ENCODE measurements at regions not wholly inside any gene's neighbourhood (a gene's known extent, or its start where the extent isn't known, plus 50 kb on each side); places are given as distances from the start of the nearest gene placed in this dataset.

- H3K27ac Mint-ChIP-seq = no peak overlapping the region
- no peaks in the 10 kb centered on the region for H3K4me1 Mint-ChIP-seq (ENCODE audit: unreplicated experiment)
- no peaks in the 10 kb centered on the region for H3K9me3 Mint-ChIP-seq
- H3K4me3 Mint-ChIP-seq = no peak overlapping the region
- no peaks in the 10 kb centered on the region for H3K36me3 Mint-ChIP-seq
- TF ChIP-seq CTCF (conservative IDR thresholded peaks at IDR 0.05) = no peak
- H3K27me3 Mint-ChIP-seq = no peaks in the 10 kb centered on the region
- no peak for DNase-seq (ENCODE audit: extremely low spot score, unreplicated experiment)
Measured at GRCh38 chr6:116982401-116982800, 105.4 kb downstream of the RFX6 start.

DNA sequence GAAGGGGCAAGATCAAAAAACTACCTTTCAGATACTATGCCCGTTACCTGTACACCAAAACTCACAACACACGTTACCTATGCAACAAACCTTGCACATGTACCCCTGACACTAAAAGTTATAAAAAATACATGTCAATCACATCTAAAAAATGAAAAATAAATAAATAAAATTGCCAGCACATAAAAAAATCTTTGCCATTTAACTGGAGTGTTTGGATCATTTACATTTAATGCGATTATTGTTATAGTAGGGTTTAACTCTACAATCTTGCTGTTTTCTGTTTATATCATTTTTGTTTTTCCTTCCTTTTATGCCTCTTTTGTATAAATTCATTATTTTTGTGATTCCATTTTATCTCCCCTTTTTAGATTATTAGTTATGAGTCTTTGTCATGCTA is 106.3 kb downstream of the RFX6 start:
- no peaks in the 10 kb centered on the region for H3K36me3 Mint-ChIP-seq
- no peaks in the 10 kb centered on the region for H3K9me3 Mint-ChIP-seq
- H3K4me3 Mint-ChIP-seq = no peak overlapping the region
- H3K27me3 Mint-ChIP-seq = no peaks in the 10 kb centered on the region
- no peak for TF ChIP-seq CTCF (conservative IDR thresholded peaks at IDR 0.05)
- H3K27ac Mint-ChIP-seq = no peak overlapping the region
- DNase-seq (ENCODE audit: extremely low spot score, unreplicated experiment) = no peak
- no peaks in the 10 kb centered on the region for H3K4me1 Mint-ChIP-seq (ENCODE audit: unreplicated experiment)

GRCh38 chr6:116986819-116987218 is 109.8 kb downstream of the RFX6 start:
- TF ChIP-seq CTCF (conservative IDR thresholded peaks at IDR 0.05) = no peak
- H3K9me3 Mint-ChIP-seq = no peaks in the 10 kb centered on the region
- H3K27ac Mint-ChIP-seq = no peak overlapping the region
- H3K4me1 Mint-ChIP-seq (ENCODE audit: unreplicated experiment) = no peaks in the 10 kb centered on the region
- H3K36me3 Mint-ChIP-seq = no peaks in the 10 kb centered on the region
- no peaks in the 10 kb centered on the region for H3K27me3 Mint-ChIP-seq
- no peak overlapping the region for H3K4me3 Mint-ChIP-seq
- DNase-seq (ENCODE audit: extremely low spot score, unreplicated experiment) = no peak

DNA sequence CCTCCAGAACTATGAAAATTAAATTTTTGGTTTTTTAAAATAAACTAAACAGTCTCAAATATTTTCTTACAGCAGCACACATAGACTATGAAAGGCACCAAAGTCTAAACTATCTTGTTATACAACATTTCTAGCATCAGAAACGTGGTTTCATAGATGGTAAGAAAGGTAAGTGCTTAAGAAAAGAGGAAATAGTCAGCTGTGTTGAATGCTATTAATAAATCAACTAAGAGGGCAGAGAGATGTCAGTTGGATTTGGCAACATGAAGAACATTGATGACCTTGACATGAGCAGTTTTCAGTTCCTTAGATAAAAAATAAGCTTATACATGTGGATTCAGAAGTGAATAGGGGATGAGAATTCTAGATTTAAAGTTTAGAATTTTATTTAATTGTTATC is 113.6 kb downstream of the RFX6 start:
- no peak for DNase-seq (ENCODE audit: extremely low spot score, unreplicated experiment)
- no peaks in the 10 kb centered on the region for H3K27me3 Mint-ChIP-seq
- no peak overlapping the region for H3K4me3 Mint-ChIP-seq
- H3K36me3 Mint-ChIP-seq = no peaks in the 10 kb centered on the region
- H3K4me1 Mint-ChIP-seq (ENCODE audit: unreplicated experiment) = no peaks in the 10 kb centered on the region
- H3K9me3 Mint-ChIP-seq = no peaks in the 10 kb centered on the region
- no peak overlapping the region for H3K27ac Mint-ChIP-seq
- no peak for TF ChIP-seq CTCF (conservative IDR thresholded peaks at IDR 0.05)

- Mint-ChIP-seq H3K9me3 (no peaks in the 10 kb centered on the region), H3K4me1 (ENCODE audit: unreplicated experiment) (no peaks in the 10 kb centered on the region), H3K36me3 (no peaks in the 10 kb centered on the region), H3K27me3 (no peaks in the 10 kb centered on the region), H3K4me3 (no peak overlapping the region), H3K27ac (no peak overlapping the region)
- no peak for DNase-seq (ENCODE audit: extremely low spot score, unreplicated experiment)
- TF ChIP-seq CTCF (conservative IDR thresholded peaks at IDR 0.05) = no peak
Measured at GRCh38 chr6:116992546-116992945, 115.5 kb downstream of the RFX6 start.

DNA sequence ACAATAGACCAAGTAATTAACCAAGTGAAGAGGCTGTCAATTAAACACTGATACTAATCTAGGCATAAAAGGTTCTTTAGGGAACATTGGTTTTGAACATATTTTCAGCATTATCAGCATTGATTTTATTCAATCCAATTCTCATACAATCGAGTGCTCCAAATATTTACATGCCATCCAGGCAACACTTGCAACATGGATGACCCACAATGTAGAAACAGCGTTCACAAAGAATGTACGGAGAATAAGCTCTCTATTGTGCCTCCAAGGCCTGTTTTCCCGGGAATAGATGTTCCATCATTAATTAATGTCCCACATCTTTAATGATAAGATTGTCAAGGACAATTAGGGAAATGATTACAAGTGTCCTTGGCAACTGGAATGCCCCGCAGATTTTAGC is 117.4 kb downstream of the RFX6 start:
- no peak overlapping the region for H3K27ac Mint-ChIP-seq
- no peak for DNase-seq (ENCODE audit: extremely low spot score, unreplicated experiment)
- no peaks in the 10 kb centered on the region for H3K4me1 Mint-ChIP-seq (ENCODE audit: unreplicated experiment)
- H3K4me3 Mint-ChIP-seq = no peak overlapping the region
- no peak for TF ChIP-seq CTCF (conservative IDR thresholded peaks at IDR 0.05)
- H3K9me3 Mint-ChIP-seq = no peaks in the 10 kb centered on the region
- H3K36me3 Mint-ChIP-seq = no peaks in the 10 kb centered on the region
- H3K27me3 Mint-ChIP-seq = no peaks in the 10 kb centered on the region
